SK-N-MC (cell line): ENCODE measurements at regions not wholly inside any gene's neighbourhood (a gene's known extent, or its start where the extent isn't known, plus 50 kb on each side); places are given as distances from the start of the nearest gene placed in this dataset.

Experiments
- DNase-seq: peaks from one replicate; pipeline ENCODE4 v3.0.0-alpha.2; 2011; ENCODE audit warnings: low read depth, low spot score
- H3K27ac ChIP-seq: fragments of 200-600 bp; sonication (generic); 2 replicates; pipeline ENCODE4 v1.5.1; 2016; ENCODE audit warnings: mixed run types
- H3K36me3 ChIP-seq: fragments of 200-600 bp; sonication (generic); 2 replicates; pipeline ENCODE4 v1.6.1; 2017; ENCODE audit warnings: antibody characterized with exemption, low read length, mixed read lengths; ENCODE audit not compliant: insufficient read depth
- H3K4me3 ChIP-seq: fragments of 200-600 bp; sonication (generic); 2 replicates; pipeline ENCODE4 v1.5.1; 2016
- H3K9ac ChIP-seq: fragments of 200-600 bp; sonication (generic); 2 replicates; pipeline ENCODE4 v1.8.0; 2017; ENCODE audit warnings: mixed run types, mixed read lengths; ENCODE audit not compliant: insufficient read length
- H3K9me3 ChIP-seq: fragments of 200-600 bp; sonication (generic); 2 replicates; pipeline ENCODE4 v1.6.1; 2017; ENCODE audit warnings: low read depth, mild to moderate bottlenecking, antibody characterized with exemption, low read length, moderate library complexity, mixed read lengths
- EZH2 ChIP-seq: fragments of 200-600 bp; sonication (generic); IDR thresholded peaks from one replicate; pipeline ENCODE4 v1.6.1; 2017; ENCODE audit warnings: antibody characterized with exemption
- FOXP2 ChIP-seq: optimal IDR thresholded peaks from 2 replicates; pipeline ENCODE3; 2011; ENCODE audit warnings: mild to moderate bottlenecking, moderate library complexity; ENCODE audit not compliant: insufficient read depth; ENCODE audit errors: extremely low read length, control extremely low read depth
- POLR2AphosphoS5 ChIP-seq: IDR thresholded peaks from 2 replicates; pipeline ENCODE4 v1.6.1; 2012; ENCODE audit warnings: mild to moderate bottlenecking, low read depth, low read length, borderline replicate concordance

DNA sequence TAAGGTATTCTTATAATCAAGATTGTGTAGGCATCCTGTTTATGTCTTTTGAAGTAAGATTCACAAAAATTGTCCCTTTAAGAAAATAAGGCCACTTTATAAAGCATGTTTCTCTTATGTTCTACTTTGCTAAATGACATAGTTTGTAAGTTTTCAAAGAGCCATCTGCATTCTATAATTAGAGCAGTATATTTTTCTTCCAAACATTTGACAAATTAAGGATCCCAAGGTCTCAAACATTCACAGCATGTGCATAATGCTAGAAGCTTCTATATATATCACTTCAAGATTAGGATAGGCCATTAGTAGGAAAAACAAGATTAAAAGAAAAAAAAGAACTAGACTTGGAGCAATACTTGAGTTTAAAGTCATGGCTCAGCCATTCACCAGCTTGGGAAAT lies 55.9 kb upstream of the DOK5 start:
- H3K9me3 ChIP-seq: no peaks in the 10 kb centered on the region
- H3K36me3 ChIP-seq: no peaks in the 10 kb centered on the region
- no peak for TF ChIP-seq EZH2
- no peak for TF ChIP-seq POLR2AphosphoS5
- TF ChIP-seq FOXP2: no peak
- H3K27ac ChIP-seq: no peak overlapping the region
- no peak for DNase-seq
- no peak overlapping the region for H3K9ac ChIP-seq
- no peak overlapping the region for H3K4me3 ChIP-seq
